ENCODE measurements at regions not wholly inside any gene's neighbourhood (a gene's known extent, or its start where the extent isn't known, plus 50 kb on each side); places are given as distances from the start of the nearest gene placed in this dataset.

- no peak overlapping the region for H3K4me3 ChIP-seq (replicated peaks in 1 of 2; ENCODE audit: low read depth in 2 of 2, low read length in 2 of 2)
- TF ChIP-seq CTCF (IDR thresholded peaks at IDR 0.05; ENCODE audit: low read depth, low read length): no peak
- DNase-seq (ENCODE audit: low read depth in 2 of 2): no peak
Observed at GRCh38 chr10:64158551-64158950, 637.4 kb downstream of the REEP3 start.

GRCh38 chr10:64159910-64160872 lies 639.0 kb downstream of the REEP3 start:
- TF ChIP-seq CTCF (IDR thresholded peaks at IDR 0.05; ENCODE audit: low read depth, low read length): no peak
- no peak overlapping the region for H3K4me3 ChIP-seq (replicated peaks in 1 of 2; ENCODE audit: low read depth in 2 of 2, low read length in 2 of 2)
- no peak for DNase-seq (ENCODE audit: low read depth in 2 of 2)

- no peak for DNase-seq (ENCODE audit: low read depth in 2 of 2)
- H3K4me3 ChIP-seq (replicated peaks in 1 of 2; ENCODE audit: low read depth in 2 of 2, low read length in 2 of 2): no peak overlapping the region
- TF ChIP-seq CTCF (IDR thresholded peaks at IDR 0.05; ENCODE audit: low read depth, low read length): no peak
Observed at GRCh38 chr10:64170791-64171190, 649.6 kb downstream of the REEP3 start.

- no peak overlapping the region for H3K4me3 ChIP-seq (replicated peaks in 1 of 2; ENCODE audit: low read depth in 2 of 2, low read length in 2 of 2)
- TF ChIP-seq CTCF (IDR thresholded peaks at IDR 0.05; ENCODE audit: low read depth, low read length): no peak
- no peak for DNase-seq (ENCODE audit: low read depth in 2 of 2)
Observed at GRCh38 chr10:64173826-64174225, 652.6 kb downstream of the REEP3 start.

- no peak overlapping the region for H3K4me3 ChIP-seq (replicated peaks in 1 of 2; ENCODE audit: low read depth in 2 of 2, low read length in 2 of 2)
- TF ChIP-seq CTCF (IDR thresholded peaks at IDR 0.05; ENCODE audit: low read depth, low read length): no peak
- no peak for DNase-seq (ENCODE audit: low read depth in 2 of 2)
Observed at GRCh38 chr10:64174666-64175255, 653.6 kb downstream of the REEP3 start.

GRCh38 chr10:64175271-64175962 lies 654.2 kb downstream of the REEP3 start:
- TF ChIP-seq CTCF (IDR thresholded peaks at IDR 0.05; ENCODE audit: low read depth, low read length): no peak
- no peak for DNase-seq (ENCODE audit: low read depth in 2 of 2)
- no peak overlapping the region for H3K4me3 ChIP-seq (replicated peaks in 1 of 2; ENCODE audit: low read depth in 2 of 2, low read length in 2 of 2)
